ENCODE measurements at regions not wholly inside any gene's neighbourhood (a gene's known extent, or its start where the extent isn't known, plus 50 kb on each side); places are given as distances from the start of the nearest gene placed in this dataset.

- H3K27ac ChIP-seq (ENCODE audit: low read depth in 1 of 3, low read length in 2 of 3): no peak overlapping the region
- H3K27me3 ChIP-seq (ENCODE audit: control insufficient read depth in 3 of 3, insufficient read depth in 3 of 3, low read length in 3 of 3): no peaks in the 10 kb centered on the region
- DNase-seq (no peak), FAIRE-seq (no peak)
- no peak overlapping the region for H3K4me3 ChIP-seq (ENCODE audit: low read depth in 1 of 3, low read length in 3 of 3)
- 71 to 85% (median 84%) methylated on average over 2 of the region's 2 CpGs for WGBS, 3 donors
- no peaks in the 10 kb centered on the region for H3K4me1 ChIP-seq (ENCODE audit: control insufficient read depth in 3 of 3, insufficient read depth in 2 of 3, low read depth in 1 of 3, low read length in 2 of 3)
- no peaks in the 10 kb centered on the region for H3K36me3 ChIP-seq (ENCODE audit: control insufficient read depth in 3 of 3, insufficient read depth in 2 of 3, low read depth in 1 of 3, low read length in 3 of 3)
- no peaks in the 10 kb centered on the region for H3K9me3 ChIP-seq (ENCODE audit: control insufficient read depth in 2 of 2, insufficient read depth in 1 of 2, low read depth in 1 of 2, low read length in 1 of 2)
Observed at GRCh38 chr13:50205581-50205980, 190.3 kb downstream of the KCNRG start.

GRCh38 chr13:50208826-50209335 lies 193.6 kb downstream of the KCNRG start:
- DNase-seq (peak in 1 of 2 donors; percentile 21), FAIRE-seq (no peak)
- Histone ChIP-seq H3K27me3 (ENCODE audit: control insufficient read depth in 3 of 3, insufficient read depth in 3 of 3, low read length in 3 of 3) (no peaks in the 10 kb centered on the region), H3K4me3 (ENCODE audit: low read depth in 1 of 3, low read length in 3 of 3) (no peak overlapping the region), H3K9me3 (ENCODE audit: control insufficient read depth in 2 of 2, insufficient read depth in 1 of 2, low read depth in 1 of 2, low read length in 1 of 2) (peaks cover 3 to 4% of the 10 kb centered on the region in 2 donors), H3K36me3 (ENCODE audit: control insufficient read depth in 3 of 3, insufficient read depth in 2 of 3, low read depth in 1 of 3, low read length in 3 of 3) (no peaks in the 10 kb centered on the region), H3K4me1 (ENCODE audit: control insufficient read depth in 3 of 3, insufficient read depth in 2 of 3, low read depth in 1 of 3, low read length in 2 of 3) (no peaks in the 10 kb centered on the region), H3K27ac (ENCODE audit: low read depth in 1 of 3, low read length in 2 of 3) (peak overlapping the region in 1 of 3 donors; percentile 45)
- WGBS, 3 donors: 28 to 46% (median 45%) methylated on average over 9 of the region's 9 CpGs

DNA sequence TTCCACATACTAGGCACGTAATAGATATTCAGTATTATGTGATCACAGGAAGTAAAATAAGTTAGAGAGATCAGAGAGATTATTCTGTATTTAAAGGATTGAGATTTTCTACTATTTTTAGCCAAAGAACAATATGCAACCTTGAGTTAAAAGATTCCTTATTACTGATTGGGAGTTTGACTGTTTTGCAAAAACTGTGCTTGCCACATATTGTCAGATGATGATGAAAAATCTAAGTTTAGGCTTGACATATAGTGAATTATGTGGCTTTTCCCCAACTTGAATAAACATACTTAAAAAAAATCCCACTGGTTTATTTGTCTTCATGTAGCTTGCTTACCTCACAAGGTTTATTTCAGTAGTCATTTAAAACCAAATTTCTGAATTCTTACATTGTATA lies 194.4 kb downstream of the KCNRG start:
- Histone ChIP-seq H3K4me1 (ENCODE audit: control insufficient read depth in 3 of 3, insufficient read depth in 2 of 3, low read depth in 1 of 3, low read length in 2 of 3) (no peaks in the 10 kb centered on the region), H3K4me3 (ENCODE audit: low read depth in 1 of 3, low read length in 3 of 3) (no peak overlapping the region), H3K9me3 (ENCODE audit: control insufficient read depth in 2 of 2, insufficient read depth in 1 of 2, low read depth in 1 of 2, low read length in 1 of 2) (peaks cover 3 to 4% of the 10 kb centered on the region in 2 donors), H3K27me3 (ENCODE audit: control insufficient read depth in 3 of 3, insufficient read depth in 3 of 3, low read length in 3 of 3) (no peaks in the 10 kb centered on the region), H3K36me3 (ENCODE audit: control insufficient read depth in 3 of 3, insufficient read depth in 2 of 3, low read depth in 1 of 3, low read length in 3 of 3) (no peaks in the 10 kb centered on the region), H3K27ac (ENCODE audit: low read depth in 1 of 3, low read length in 2 of 3) (no peak overlapping the region)
- 82 to 91% (median 86%) methylated on average over 1 of the region's 1 CpG for WGBS, 3 donors
- DNase-seq (no peak), FAIRE-seq (no peak)

- no peak overlapping the region for H3K27ac ChIP-seq (ENCODE audit: low read depth in 1 of 3, low read length in 2 of 3)
- FAIRE-seq (no peak), DNase-seq (no peak)
- no peaks in the 10 kb centered on the region for H3K4me1 ChIP-seq (ENCODE audit: control insufficient read depth in 3 of 3, insufficient read depth in 2 of 3, low read depth in 1 of 3, low read length in 2 of 3)
- no peaks in the 10 kb centered on the region for H3K27me3 ChIP-seq (ENCODE audit: control insufficient read depth in 3 of 3, insufficient read depth in 3 of 3, low read length in 3 of 3)
- no peak overlapping the region for H3K4me3 ChIP-seq (ENCODE audit: low read depth in 1 of 3, low read length in 3 of 3)
- peaks cover 3 to 4% of the 10 kb centered on the region in 2 donors for H3K9me3 ChIP-seq (ENCODE audit: control insufficient read depth in 2 of 2, insufficient read depth in 1 of 2, low read depth in 1 of 2, low read length in 1 of 2)
- WGBS, 3 donors: 43 to 76% (median 70%) methylated on average over 1 of the region's 1 CpG
- no peaks in the 10 kb centered on the region for H3K36me3 ChIP-seq (ENCODE audit: control insufficient read depth in 3 of 3, insufficient read depth in 2 of 3, low read depth in 1 of 3, low read length in 3 of 3)
Observed at GRCh38 chr13:50213526-50213925, 198.3 kb downstream of the KCNRG start.

DNA sequence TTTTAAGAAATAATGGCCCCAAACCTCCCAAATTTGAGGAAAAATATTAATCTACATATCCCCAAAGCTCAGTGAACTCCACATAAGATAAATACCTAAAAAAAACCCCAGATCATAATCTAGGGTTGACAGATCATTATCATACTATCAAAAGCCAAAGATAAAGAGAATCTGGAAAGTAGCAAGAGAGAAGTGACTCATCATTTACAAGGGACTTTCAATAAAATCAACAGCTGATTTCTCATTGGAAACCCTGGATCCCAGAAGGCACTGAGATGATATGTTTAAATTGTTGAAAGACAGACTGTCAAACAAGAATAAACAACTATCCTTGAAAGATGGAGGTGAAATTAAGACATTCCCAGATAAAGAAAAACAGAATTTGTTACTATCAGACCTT lies 199.3 kb downstream of the KCNRG start:
- H3K4me1 ChIP-seq (ENCODE audit: control insufficient read depth in 3 of 3, insufficient read depth in 2 of 3, low read depth in 1 of 3, low read length in 2 of 3): no peaks in the 10 kb centered on the region
- H3K36me3 ChIP-seq (ENCODE audit: control insufficient read depth in 3 of 3, insufficient read depth in 2 of 3, low read depth in 1 of 3, low read length in 3 of 3): no peaks in the 10 kb centered on the region
- H3K27me3 ChIP-seq (ENCODE audit: control insufficient read depth in 3 of 3, insufficient read depth in 3 of 3, low read length in 3 of 3): no peaks in the 10 kb centered on the region
- H3K4me3 ChIP-seq (ENCODE audit: low read depth in 1 of 3, low read length in 3 of 3): no peak overlapping the region
- DNase-seq (no peak), FAIRE-seq (no peak)
- no peak overlapping the region for H3K27ac ChIP-seq (ENCODE audit: low read depth in 1 of 3, low read length in 2 of 3)
- peaks cover 3 to 4% of the 10 kb centered on the region in 2 donors for H3K9me3 ChIP-seq (ENCODE audit: control insufficient read depth in 2 of 2, insufficient read depth in 1 of 2, low read depth in 1 of 2, low read length in 1 of 2)

DNA sequence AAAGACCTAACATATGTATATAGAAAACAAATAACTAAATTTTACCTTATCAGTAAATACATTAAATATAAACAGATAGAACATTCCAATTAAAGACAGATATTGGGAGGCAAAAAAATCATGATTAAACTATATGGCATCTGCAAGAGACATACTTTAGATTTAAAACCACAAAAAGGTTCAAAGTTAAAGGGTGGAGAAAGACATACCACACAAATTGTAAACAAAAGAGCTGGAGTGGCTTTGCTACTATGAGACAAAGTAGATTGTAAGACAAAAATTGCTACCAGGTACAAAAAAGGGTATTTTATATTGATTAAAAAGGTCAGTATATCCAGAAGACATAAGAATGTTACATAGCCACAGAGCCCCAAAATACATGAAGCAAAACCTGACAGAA lies 200.2 kb downstream of the KCNRG start:
- no peaks in the 10 kb centered on the region for H3K27me3 ChIP-seq (ENCODE audit: control insufficient read depth in 3 of 3, insufficient read depth in 3 of 3, low read length in 3 of 3)
- no peaks in the 10 kb centered on the region for H3K4me1 ChIP-seq (ENCODE audit: control insufficient read depth in 3 of 3, insufficient read depth in 2 of 3, low read depth in 1 of 3, low read length in 2 of 3)
- H3K9me3 ChIP-seq (ENCODE audit: control insufficient read depth in 2 of 2, insufficient read depth in 1 of 2, low read depth in 1 of 2, low read length in 1 of 2): peaks cover 3 to 4% of the 10 kb centered on the region in 2 donors
- DNase-seq: no peak
- no peak for FAIRE-seq
- no peak overlapping the region for H3K27ac ChIP-seq (ENCODE audit: low read depth in 1 of 3, low read length in 2 of 3)
- no peaks in the 10 kb centered on the region for H3K36me3 ChIP-seq (ENCODE audit: control insufficient read depth in 3 of 3, insufficient read depth in 2 of 3, low read depth in 1 of 3, low read length in 3 of 3)
- H3K4me3 ChIP-seq (ENCODE audit: low read depth in 1 of 3, low read length in 3 of 3): no peak overlapping the region

GRCh38 chr13:50219743-50220142 lies 204.5 kb downstream of the KCNRG start:
- H3K36me3 ChIP-seq (ENCODE audit: control insufficient read depth in 3 of 3, insufficient read depth in 2 of 3, low read depth in 1 of 3, low read length in 3 of 3): no peaks in the 10 kb centered on the region
- FAIRE-seq: no peak
- DNase-seq: no peak
- peaks cover 0 to 2% (median 0%) of the 10 kb centered on the region in 3 donors for H3K4me1 ChIP-seq (ENCODE audit: control insufficient read depth in 3 of 3, insufficient read depth in 2 of 3, low read depth in 1 of 3, low read length in 2 of 3)
- no peaks in the 10 kb centered on the region for H3K27me3 ChIP-seq (ENCODE audit: control insufficient read depth in 3 of 3, insufficient read depth in 3 of 3, low read length in 3 of 3)
- no peaks in the 10 kb centered on the region for H3K9me3 ChIP-seq (ENCODE audit: control insufficient read depth in 2 of 2, insufficient read depth in 1 of 2, low read depth in 1 of 2, low read length in 1 of 2)
- H3K27ac ChIP-seq (ENCODE audit: low read depth in 1 of 3, low read length in 2 of 3): no peak overlapping the region
- no peak overlapping the region for H3K4me3 ChIP-seq (ENCODE audit: low read depth in 1 of 3, low read length in 3 of 3)
- WGBS, 3 donors: 91 to 96% (median 95%) methylated on average over 3 of the region's 3 CpGs

GRCh38 chr13:50220938-50221337 lies 205.7 kb downstream of the KCNRG start:
- Histone ChIP-seq H3K27me3 (ENCODE audit: control insufficient read depth in 3 of 3, insufficient read depth in 3 of 3, low read length in 3 of 3) (no peaks in the 10 kb centered on the region), H3K4me1 (ENCODE audit: control insufficient read depth in 3 of 3, insufficient read depth in 2 of 3, low read depth in 1 of 3, low read length in 2 of 3) (peaks cover 0 to 2% (median 0%) of the 10 kb centered on the region in 3 donors), H3K4me3 (ENCODE audit: low read depth in 1 of 3, low read length in 3 of 3) (no peak overlapping the region), H3K27ac (ENCODE audit: low read depth in 1 of 3, low read length in 2 of 3) (no peak overlapping the region), H3K9me3 (ENCODE audit: control insufficient read depth in 2 of 2, insufficient read depth in 1 of 2, low read depth in 1 of 2, low read length in 1 of 2) (no peaks in the 10 kb centered on the region), H3K36me3 (ENCODE audit: control insufficient read depth in 3 of 3, insufficient read depth in 2 of 3, low read depth in 1 of 3, low read length in 3 of 3) (no peaks in the 10 kb centered on the region)
- DNase-seq (no peak), FAIRE-seq (no peak)
- 72 to 87% (median 87%) methylated on average over 4 of the region's 4 CpGs for WGBS, 3 donors

- Histone ChIP-seq H3K9me3 (ENCODE audit: control insufficient read depth in 2 of 2, insufficient read depth in 1 of 2, low read depth in 1 of 2, low read length in 1 of 2) (no peaks in the 10 kb centered on the region), H3K4me3 (ENCODE audit: low read depth in 1 of 3, low read length in 3 of 3) (no peak overlapping the region), H3K4me1 (ENCODE audit: control insufficient read depth in 3 of 3, insufficient read depth in 2 of 3, low read depth in 1 of 3, low read length in 2 of 3) (peaks cover 0 to 2% (median 0%) of the 10 kb centered on the region in 3 donors), H3K27ac (ENCODE audit: low read depth in 1 of 3, low read length in 2 of 3) (peak overlapping the region in 1 of 3 donors; percentile 7), H3K36me3 (ENCODE audit: control insufficient read depth in 3 of 3, insufficient read depth in 2 of 3, low read depth in 1 of 3, low read length in 3 of 3) (no peaks in the 10 kb centered on the region), H3K27me3 (ENCODE audit: control insufficient read depth in 3 of 3, insufficient read depth in 3 of 3, low read length in 3 of 3) (no peaks in the 10 kb centered on the region)
- FAIRE-seq (no peak), DNase-seq (peak in 1 of 2 donors; percentile 13)
- WGBS, 3 donors: 38 to 59% (median 43%) methylated on average over 13 of the region's 13 CpGs
Observed at GRCh38 chr13:50222569-50223332, 207.5 kb downstream of the KCNRG start.
